SK-N-SH treated with all-trans-retinoic acid at 6 μM for 48 hours (cell line): ENCODE measurements at regions not wholly inside any gene's neighbourhood (a gene's known extent, or its start where the extent isn't known, plus 50 kb on each side); places are given as distances from the start of the nearest gene placed in this dataset.

Experiments
- ATAC-seq: fragments of 200-7000 bp; cut with Tn5 transposase; 3 replicates; pipeline ENCODE4 v1.9.1; 2020; ENCODE audit warnings: mild to moderate bottlenecking, moderate library complexity
- ARNTL ChIP-seq: fragments of 450-650 bp; formaldehyde crosslinking; IDR thresholded peaks from 2 replicates; pipeline ENCODE4 v1.5.0; 2020; ENCODE audit warnings: low read depth, mild to moderate bottlenecking, moderate library complexity, borderline replicate concordance
- BACH2 ChIP-seq: fragments of 250-450 bp; sonication (Bioruptor Pico); IDR thresholded peaks from 2 replicates; pipeline ENCODE4 v1.9.0; 2021; ENCODE audit warnings: mild to moderate bottlenecking, borderline replicate concordance
- CSDC2 ChIP-seq: fragments of 250-450 bp; sonication (Bioruptor Pico); IDR thresholded peaks from 2 replicates; pipeline ENCODE4 v1.5.0; 2020; ENCODE audit warnings: mild to moderate bottlenecking, moderate library complexity
- ESRRG ChIP-seq: fragments of 250-450 bp; sonication (Bioruptor Pico); IDR thresholded peaks from 2 replicates; pipeline ENCODE4 v1.6.1; 2021; ENCODE audit warnings: mild to moderate bottlenecking
- OSR1 ChIP-seq: fragments of 250-450 bp; sonication (Bioruptor Pico); IDR thresholded peaks from 2 replicates; pipeline ENCODE4 v1.8.0; 2022; ENCODE audit warnings: moderate library complexity, mild to moderate bottlenecking, inconsistent platforms
- PATZ1 ChIP-seq: fragments of 250-450 bp; sonication (Bioruptor Pico); IDR thresholded peaks from 2 replicates; pipeline ENCODE4 v1.8.0; 2020; ENCODE audit warnings: mild to moderate bottlenecking, moderate library complexity, borderline replicate concordance
- PPARA ChIP-seq: fragments of 250-450 bp; sonication (Bioruptor Pico); IDR thresholded peaks from 2 replicates; pipeline ENCODE4 v1.5.0; 2020; ENCODE audit warnings: mild to moderate bottlenecking, borderline replicate concordance
- RARB ChIP-seq: fragments of 250-450 bp; sonication (Bioruptor Pico); IDR thresholded peaks from 2 replicates; pipeline ENCODE4 v1.8.0; 2021; ENCODE audit warnings: mild to moderate bottlenecking, moderate library complexity
- SNAI2 ChIP-seq: fragments of 250-450 bp; sonication (Bioruptor Pico); IDR thresholded peaks from 2 replicates; pipeline ENCODE4 v1.5.0; 2020; ENCODE audit warnings: mild to moderate bottlenecking, moderate library complexity
- TOX ChIP-seq: fragments of 250-450 bp; sonication (Bioruptor Pico); IDR thresholded peaks from 2 replicates; pipeline ENCODE4 v1.8.0; 2021; ENCODE audit warnings: mild to moderate bottlenecking, moderate library complexity, borderline replicate concordance
- ZC3H10 ChIP-seq: fragments of 250-450 bp; sonication (Bioruptor Pico); IDR thresholded peaks from 2 replicates; pipeline ENCODE4 v1.5.1; 2021; ENCODE audit warnings: mild to moderate bottlenecking, moderate library complexity
- ZFP3 ChIP-seq: fragments of 250-450 bp; sonication (Bioruptor Pico); IDR thresholded peaks from 2 replicates; pipeline ENCODE4 v1.5.0; 2020; ENCODE audit warnings: mild to moderate bottlenecking, moderate library complexity
- ZFP30 ChIP-seq: fragments of 450-650 bp; formaldehyde crosslinking; IDR thresholded peaks from 2 replicates; pipeline ENCODE4 v1.5.0; 2022; ENCODE audit warnings: mild to moderate bottlenecking, moderate library complexity
- ZNF565 ChIP-seq: fragments of 450-650 bp; formaldehyde crosslinking; conservative IDR thresholded peaks from 2 replicates; pipeline ENCODE4 v1.5.0; 2020; ENCODE audit warnings: low read depth, mild to moderate bottlenecking, moderate library complexity
- ZNF70 ChIP-seq: fragments of 450-650 bp; formaldehyde crosslinking; IDR thresholded peaks from 2 replicates; pipeline ENCODE4 v1.5.0; 2020; ENCODE audit warnings: mild to moderate bottlenecking, moderate library complexity
- ZNF8 ChIP-seq: fragments of 450-650 bp; formaldehyde crosslinking; IDR thresholded peaks from 2 replicates; pipeline ENCODE4 v1.5.0; 2020; ENCODE audit warnings: mild to moderate bottlenecking, moderate library complexity
- TF ChIP-seq, protein P1 (sequence below): fragments of 250-450 bp; sonication (Bioruptor Pico); IDR thresholded peaks from 2 replicates; pipeline ENCODE4 v1.5.0; 2020; ENCODE audit warnings: mild to moderate bottlenecking, moderate library complexity
- TF ChIP-seq, protein P2 (sequence below): fragments of 250-450 bp; sonication (Bioruptor Pico); IDR thresholded peaks from 2 replicates; pipeline ENCODE4 v1.5.1; 2021; ENCODE audit warnings: mild to moderate bottlenecking, moderate library complexity
- TF ChIP-seq, protein P3 (sequence below): fragments of 250-450 bp; sonication (Bioruptor Pico); IDR thresholded peaks from 2 replicates; pipeline ENCODE4 v1.5.1; 2020; ENCODE audit warnings: low read depth, mild to moderate bottlenecking, moderate library complexity
- TF ChIP-seq, protein P4 (sequence below): fragments of 250-450 bp; sonication (Bioruptor Pico); IDR thresholded peaks from 2 replicates; pipeline ENCODE4 v1.8.0; 2021; ENCODE audit warnings: low read depth, mild to moderate bottlenecking, moderate library complexity, borderline replicate concordance

- ATAC-seq, result no peak
- TF ChIP-seq ZNF70 (CRISPR knock-in tag) (no peak), CSDC2 (no peak)
- TF ChIP-seq, all 23 proteins: peak for 0
Observed at GRCh38 chr3:127431066-127431465, 143.2 kb upstream of the PRR20G start.

DNA sequence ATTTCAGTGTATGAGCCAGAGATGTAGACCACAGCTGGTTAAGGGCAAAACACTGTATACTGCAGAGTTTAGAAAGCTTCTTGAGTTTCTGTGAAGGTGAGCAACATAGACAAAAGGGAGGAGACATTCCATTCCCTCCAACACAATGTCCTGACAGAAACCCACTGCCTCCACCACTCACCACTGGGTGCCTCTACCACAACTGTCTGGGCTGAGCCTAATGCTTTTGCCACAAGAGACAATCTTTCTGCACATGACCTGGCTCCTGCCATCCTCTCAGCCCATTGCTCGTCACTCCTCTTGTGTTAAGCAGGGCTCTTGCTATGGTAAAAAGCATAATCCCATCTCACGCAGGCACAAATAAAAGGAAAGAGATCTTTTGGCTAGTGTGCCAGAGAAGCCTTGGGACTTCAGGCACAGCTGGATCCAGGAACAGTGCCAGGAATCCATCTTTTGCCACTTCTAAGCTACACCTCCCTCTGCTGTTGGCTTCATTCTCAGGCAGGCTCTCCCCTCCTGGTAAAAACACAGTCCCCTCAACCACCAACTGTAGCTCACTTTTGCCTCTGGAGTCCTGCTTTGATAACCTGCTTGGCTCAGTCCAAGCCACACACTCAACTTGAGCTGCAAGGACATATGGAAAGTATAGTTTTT is 140.6 kb upstream of the PRR20G start:
- no peak for ATAC-seq

GRCh38 chr3:127427666-127428065 is 139.8 kb upstream of the PRR20G start:
- no peak for TF ChIP-seq ARNTL
- no peak for TF ChIP-seq RARB (CRISPR knock-in tag)
- no peak for TF ChIP-seq SNAI2 (CRISPR knock-in tag)
- no peak for TF ChIP-seq ZNF565 (CRISPR knock-in tag)
- TF ChIP-seq TOX (CRISPR knock-in tag), result no peak
- TF ChIP-seq, protein P1, sequence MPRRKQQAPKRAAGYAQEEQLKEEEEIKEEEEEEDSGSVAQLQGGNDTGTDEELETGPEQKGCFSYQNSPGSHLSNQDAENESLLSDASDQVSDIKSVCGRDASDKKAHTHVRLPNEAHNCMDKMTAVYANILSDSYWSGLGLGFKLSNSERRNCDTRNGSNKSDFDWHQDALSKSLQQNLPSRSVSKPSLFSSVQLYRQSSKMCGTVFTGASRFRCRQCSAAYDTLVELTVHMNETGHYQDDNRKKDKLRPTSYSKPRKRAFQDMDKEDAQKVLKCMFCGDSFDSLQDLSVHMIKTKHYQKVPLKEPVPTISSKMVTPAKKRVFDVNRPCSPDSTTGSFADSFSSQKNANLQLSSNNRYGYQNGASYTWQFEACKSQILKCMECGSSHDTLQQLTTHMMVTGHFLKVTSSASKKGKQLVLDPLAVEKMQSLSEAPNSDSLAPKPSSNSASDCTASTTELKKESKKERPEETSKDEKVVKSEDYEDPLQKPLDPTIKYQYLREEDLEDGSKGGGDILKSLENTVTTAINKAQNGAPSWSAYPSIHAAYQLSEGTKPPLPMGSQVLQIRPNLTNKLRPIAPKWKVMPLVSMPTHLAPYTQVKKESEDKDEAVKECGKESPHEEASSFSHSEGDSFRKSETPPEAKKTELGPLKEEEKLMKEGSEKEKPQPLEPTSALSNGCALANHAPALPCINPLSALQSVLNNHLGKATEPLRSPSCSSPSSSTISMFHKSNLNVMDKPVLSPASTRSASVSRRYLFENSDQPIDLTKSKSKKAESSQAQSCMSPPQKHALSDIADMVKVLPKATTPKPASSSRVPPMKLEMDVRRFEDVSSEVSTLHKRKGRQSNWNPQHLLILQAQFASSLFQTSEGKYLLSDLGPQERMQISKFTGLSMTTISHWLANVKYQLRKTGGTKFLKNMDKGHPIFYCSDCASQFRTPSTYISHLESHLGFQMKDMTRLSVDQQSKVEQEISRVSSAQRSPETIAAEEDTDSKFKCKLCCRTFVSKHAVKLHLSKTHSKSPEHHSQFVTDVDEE, result no peak
- no peak for TF ChIP-seq PATZ1 (CRISPR knock-in tag)
- TF ChIP-seq, protein P2, sequence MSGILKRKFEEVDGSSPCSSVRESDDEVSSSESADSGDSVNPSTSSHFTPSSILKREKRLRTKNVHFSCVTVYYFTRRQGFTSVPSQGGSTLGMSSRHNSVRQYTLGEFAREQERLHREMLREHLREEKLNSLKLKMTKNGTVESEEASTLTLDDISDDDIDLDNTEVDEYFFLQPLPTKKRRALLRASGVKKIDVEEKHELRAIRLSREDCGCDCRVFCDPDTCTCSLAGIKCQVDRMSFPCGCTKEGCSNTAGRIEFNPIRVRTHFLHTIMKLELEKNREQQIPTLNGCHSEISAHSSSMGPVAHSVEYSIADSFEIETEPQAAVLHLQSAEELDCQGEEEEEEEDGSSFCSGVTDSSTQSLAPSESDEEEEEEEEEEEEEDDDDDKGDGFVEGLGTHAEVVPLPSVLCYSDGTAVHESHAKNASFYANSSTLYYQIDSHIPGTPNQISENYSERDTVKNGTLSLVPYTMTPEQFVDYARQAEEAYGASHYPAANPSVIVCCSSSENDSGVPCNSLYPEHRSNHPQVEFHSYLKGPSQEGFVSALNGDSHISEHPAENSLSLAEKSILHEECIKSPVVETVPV (CRISPR knock-in tag), result no peak
- TF ChIP-seq BACH2 (CRISPR knock-in tag), result no peak
- TF ChIP-seq ESRRG (CRISPR knock-in tag), result no peak
- TF ChIP-seq, all 23 proteins: peak for 0

More for the DNA sequence above, 140.6 kb upstream of the PRR20G start:
- TF ChIP-seq, protein P3, sequence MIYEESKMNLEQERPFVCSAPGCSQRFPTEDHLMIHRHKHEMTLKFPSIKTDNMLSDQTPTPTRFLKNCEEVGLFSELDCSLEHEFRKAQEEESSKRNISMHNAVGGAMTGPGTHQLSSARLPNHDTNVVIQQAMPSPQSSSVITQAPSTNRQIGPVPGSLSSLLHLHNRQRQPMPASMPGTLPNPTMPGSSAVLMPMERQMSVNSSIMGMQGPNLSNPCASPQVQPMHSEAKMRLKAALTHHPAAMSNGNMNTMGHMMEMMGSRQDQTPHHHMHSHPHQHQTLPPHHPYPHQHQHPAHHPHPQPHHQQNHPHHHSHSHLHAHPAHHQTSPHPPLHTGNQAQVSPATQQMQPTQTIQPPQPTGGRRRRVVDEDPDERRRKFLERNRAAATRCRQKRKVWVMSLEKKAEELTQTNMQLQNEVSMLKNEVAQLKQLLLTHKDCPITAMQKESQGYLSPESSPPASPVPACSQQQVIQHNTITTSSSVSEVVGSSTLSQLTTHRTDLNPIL, result no peak
- TF ChIP-seq ZNF8 (CRISPR knock-in tag), result no peak
- TF ChIP-seq, protein P4, sequence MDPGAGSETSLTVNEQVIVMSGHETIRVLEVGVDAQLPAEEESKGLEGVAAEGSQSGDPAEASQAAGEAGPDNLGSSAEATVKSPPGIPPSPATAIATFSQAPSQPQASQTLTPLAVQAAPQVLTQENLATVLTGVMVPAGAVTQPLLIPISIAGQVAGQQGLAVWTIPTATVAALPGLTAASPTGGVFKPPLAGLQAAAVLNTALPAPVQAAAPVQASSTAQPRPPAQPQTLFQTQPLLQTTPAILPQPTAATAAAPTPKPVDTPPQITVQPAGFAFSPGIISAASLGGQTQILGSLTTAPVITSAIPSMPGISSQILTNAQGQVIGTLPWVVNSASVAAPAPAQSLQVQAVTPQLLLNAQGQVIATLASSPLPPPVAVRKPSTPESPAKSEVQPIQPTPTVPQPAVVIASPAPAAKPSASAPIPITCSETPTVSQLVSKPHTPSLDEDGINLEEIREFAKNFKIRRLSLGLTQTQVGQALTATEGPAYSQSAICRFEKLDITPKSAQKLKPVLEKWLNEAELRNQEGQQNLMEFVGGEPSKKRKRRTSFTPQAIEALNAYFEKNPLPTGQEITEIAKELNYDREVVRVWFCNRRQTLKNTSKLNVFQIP (CRISPR knock-in tag), result no peak
- TF ChIP-seq BACH2 (CRISPR knock-in tag), result no peak
- no peak for TF ChIP-seq PATZ1 (CRISPR knock-in tag)

GRCh38 chr3:127427156-127427555 is 139.3 kb upstream of the PRR20G start:
- ATAC-seq, result no peak
- TF ChIP-seq RARB (CRISPR knock-in tag) (no peak), ZNF70 (CRISPR knock-in tag) (no peak), OSR1 (CRISPR knock-in tag) (no peak), ZC3H10 (CRISPR knock-in tag) (no peak), PPARA (CRISPR knock-in tag) (no peak), SNAI2 (CRISPR knock-in tag) (no peak), ZFP30 (CRISPR knock-in tag) (no peak), ZFP3 (CRISPR knock-in tag) (no peak), CSDC2 (no peak)
- TF ChIP-seq, protein P1, result no peak
- TF ChIP-seq, protein P2 (CRISPR knock-in tag), result no peak

More at GRCh38 chr3:127427666-127428065, 139.8 kb upstream of the PRR20G start:
- no peak for ATAC-seq
